ENCODE measurements at regions not wholly inside any gene's neighbourhood (a gene's known extent, or its start where the extent isn't known, plus 50 kb on each side); places are given as distances from the start of the nearest gene placed in this dataset.
"Not testable (repeated sequence)": the region's sequence is repeated elsewhere in the genome, so short reads cannot be mapped to it uniquely, and the experiment has no call there.

GRCh38 chr2:185663811-185664210 is 74.8 kb upstream of the FSIP2 start:
- no peaks in the 10 kb centered on the region for H3K9me3 ChIP-seq (ENCODE audit: control insufficient read depth, insufficient read depth, low read length)
- WGBS (ENCODE audit: insufficient coverage, insufficient read length) = no CpG with 5 or more reads among the region's 1 CpG
- no peak overlapping the region for H3K4me3 ChIP-seq (ENCODE audit: low read length)
- H3K36me3 ChIP-seq (ENCODE audit: control insufficient read depth, insufficient read depth, low read length) = no peaks in the 10 kb centered on the region
- no peak for DNase-seq (ENCODE audit: low read depth, low spot score)
- H3K4me1 ChIP-seq (ENCODE audit: control insufficient read depth, insufficient read depth, low read length) = no peaks in the 10 kb centered on the region
- no peaks in the 10 kb centered on the region for H3K27me3 ChIP-seq (ENCODE audit: control insufficient read depth, insufficient read depth, low read length)
- no peak overlapping the region for H3K27ac ChIP-seq (ENCODE audit: low read length)

- no peaks in the 10 kb centered on the region for H3K4me1 ChIP-seq (ENCODE audit: control insufficient read depth, insufficient read depth, low read length)
- WGBS (ENCODE audit: insufficient coverage, insufficient read length) = no CpG with 5 or more reads among the region's 2 CpGs
- DNase-seq (ENCODE audit: low read depth, low spot score) = no peak
- no peak overlapping the region for H3K27ac ChIP-seq (ENCODE audit: low read length)
- no peaks in the 10 kb centered on the region for H3K27me3 ChIP-seq (ENCODE audit: control insufficient read depth, insufficient read depth, low read length)
- no peak overlapping the region for H3K4me3 ChIP-seq (ENCODE audit: low read length)
- H3K36me3 ChIP-seq (ENCODE audit: control insufficient read depth, insufficient read depth, low read length) = no peaks in the 10 kb centered on the region
- no peaks in the 10 kb centered on the region for H3K9me3 ChIP-seq (ENCODE audit: control insufficient read depth, insufficient read depth, low read length)
Observed at GRCh38 chr2:185664384-185664783, 74.2 kb upstream of the FSIP2 start.

- no peak for DNase-seq (ENCODE audit: low read depth, low spot score)
- H3K27me3 ChIP-seq (ENCODE audit: control insufficient read depth, insufficient read depth, low read length) = no peaks in the 10 kb centered on the region
- no peak overlapping the region for H3K4me3 ChIP-seq (ENCODE audit: low read length)
- no peaks in the 10 kb centered on the region for H3K4me1 ChIP-seq (ENCODE audit: control insufficient read depth, insufficient read depth, low read length)
- no peak overlapping the region for H3K27ac ChIP-seq (ENCODE audit: low read length)
- H3K36me3 ChIP-seq (ENCODE audit: control insufficient read depth, insufficient read depth, low read length) = no peaks in the 10 kb centered on the region
- no CpG with 5 or more reads among the region's 2 CpGs for WGBS (ENCODE audit: insufficient coverage, insufficient read length)
- no peaks in the 10 kb centered on the region for H3K9me3 ChIP-seq (ENCODE audit: control insufficient read depth, insufficient read depth, low read length)
Observed at GRCh38 chr2:185665251-185665814, 73.3 kb upstream of the FSIP2 start.

- no CpG with 5 or more reads among the region's 2 CpGs for WGBS (ENCODE audit: insufficient coverage, insufficient read length)
- no peaks in the 10 kb centered on the region for H3K4me1 ChIP-seq (ENCODE audit: control insufficient read depth, insufficient read depth, low read length)
Observed at GRCh38 chr2:185667452-185667851, 71.2 kb upstream of the FSIP2 start.

GRCh38 chr2:185668710-185669109 is 69.9 kb upstream of the FSIP2 start:
- no peaks in the 10 kb centered on the region for H3K4me1 ChIP-seq (ENCODE audit: control insufficient read depth, insufficient read depth, low read length)
- no peaks in the 10 kb centered on the region for H3K36me3 ChIP-seq (ENCODE audit: control insufficient read depth, insufficient read depth, low read length)
- H3K9me3 ChIP-seq (ENCODE audit: control insufficient read depth, insufficient read depth, low read length) = no peaks in the 10 kb centered on the region
- H3K4me3 ChIP-seq (ENCODE audit: low read length) = no peak overlapping the region
- no peaks in the 10 kb centered on the region for H3K27me3 ChIP-seq (ENCODE audit: control insufficient read depth, insufficient read depth, low read length)
- DNase-seq (ENCODE audit: low read depth, low spot score) = no peak
- H3K27ac ChIP-seq (ENCODE audit: low read length) = no peak overlapping the region

More at GRCh38 chr2:185667452-185667851, 71.2 kb upstream of the FSIP2 start:
- H3K4me3 ChIP-seq (ENCODE audit: low read length) = no peak overlapping the region
- H3K36me3 ChIP-seq (ENCODE audit: control insufficient read depth, insufficient read depth, low read length) = no peaks in the 10 kb centered on the region
- no peak for DNase-seq (ENCODE audit: low read depth, low spot score)
- H3K9me3 ChIP-seq (ENCODE audit: control insufficient read depth, insufficient read depth, low read length) = no peaks in the 10 kb centered on the region
- no peaks in the 10 kb centered on the region for H3K27me3 ChIP-seq (ENCODE audit: control insufficient read depth, insufficient read depth, low read length)
- H3K27ac ChIP-seq (ENCODE audit: low read length) = no peak overlapping the region

GRCh38 chr2:185674232-185674631 is 64.4 kb upstream of the FSIP2 start:
- Histone ChIP-seq H3K4me3 (ENCODE audit: low read length) (no peak overlapping the region), H3K27me3 (ENCODE audit: control insufficient read depth, insufficient read depth, low read length) (no peaks in the 10 kb centered on the region), H3K27ac (ENCODE audit: low read length) (no peak overlapping the region), H3K9me3 (ENCODE audit: control insufficient read depth, insufficient read depth, low read length) (no peaks in the 10 kb centered on the region), H3K4me1 (ENCODE audit: control insufficient read depth, insufficient read depth, low read length) (no peaks in the 10 kb centered on the region), H3K36me3 (ENCODE audit: control insufficient read depth, insufficient read depth, low read length) (no peaks in the 10 kb centered on the region)
- no peak for DNase-seq (ENCODE audit: low read depth, low spot score)
- WGBS (ENCODE audit: insufficient coverage, insufficient read length) = no CpG with 5 or more reads among the region's 1 CpG

- H3K9me3 ChIP-seq (ENCODE audit: control insufficient read depth, insufficient read depth, low read length) = no peaks in the 10 kb centered on the region
- no peaks in the 10 kb centered on the region for H3K36me3 ChIP-seq (ENCODE audit: control insufficient read depth, insufficient read depth, low read length)
- no CpG with 5 or more reads among the region's 2 CpGs for WGBS (ENCODE audit: insufficient coverage, insufficient read length)
- DNase-seq (ENCODE audit: low read depth, low spot score) = no peak
- H3K4me1 ChIP-seq (ENCODE audit: control insufficient read depth, insufficient read depth, low read length) = no peaks in the 10 kb centered on the region
- no peaks in the 10 kb centered on the region for H3K27me3 ChIP-seq (ENCODE audit: control insufficient read depth, insufficient read depth, low read length)
- H3K27ac ChIP-seq (ENCODE audit: low read length) = no peak overlapping the region
- H3K4me3 ChIP-seq (ENCODE audit: low read length) = no peak overlapping the region
Observed at GRCh38 chr2:185676316-185676715, 62.3 kb upstream of the FSIP2 start.

- no CpG with 5 or more reads among the region's 3 CpGs for WGBS (ENCODE audit: insufficient coverage, insufficient read length)
Observed at GRCh38 chr2:185687001-185687400, 51.6 kb upstream of the FSIP2 start.

GRCh38 chr2:185687967-185688366 is 50.6 kb upstream of the FSIP2 start:
- H3K27me3 ChIP-seq (ENCODE audit: control insufficient read depth, insufficient read depth, low read length) = no peaks in the 10 kb centered on the region
- no peaks in the 10 kb centered on the region for H3K4me1 ChIP-seq (ENCODE audit: control insufficient read depth, insufficient read depth, low read length)
- H3K4me3 ChIP-seq (ENCODE audit: low read length) = no peak overlapping the region
- no peak for DNase-seq (ENCODE audit: low read depth, low spot score)
- no peaks in the 10 kb centered on the region for H3K9me3 ChIP-seq (ENCODE audit: control insufficient read depth, insufficient read depth, low read length)
- WGBS (ENCODE audit: insufficient coverage, insufficient read length) = no CpG with 5 or more reads among the region's 7 CpGs
- no peaks in the 10 kb centered on the region for H3K36me3 ChIP-seq (ENCODE audit: control insufficient read depth, insufficient read depth, low read length)
- no peak overlapping the region for H3K27ac ChIP-seq (ENCODE audit: low read length)

More at GRCh38 chr2:185687001-185687400, 51.6 kb upstream of the FSIP2 start:
- H3K36me3 ChIP-seq (ENCODE audit: control insufficient read depth, insufficient read depth, low read length); DNase-seq (ENCODE audit: low read depth, low spot score); H3K4me3 ChIP-seq (ENCODE audit: low read length); H3K9me3 ChIP-seq (ENCODE audit: control insufficient read depth, insufficient read depth, low read length); H3K27me3 ChIP-seq (ENCODE audit: control insufficient read depth, insufficient read depth, low read length); H3K27ac ChIP-seq (ENCODE audit: low read length); H3K4me1 ChIP-seq (ENCODE audit: control insufficient read depth, insufficient read depth, low read length): not testable (repeated sequence)

All from iPS DF 6.9 (cell line).